ENCODE measurements at regions not wholly inside any gene's neighbourhood (a gene's known extent, or its start where the extent isn't known, plus 50 kb on each side); places are given as distances from the start of the nearest gene placed in this dataset.

GRCh38 chr4:183830438-183830985, 74.6 kb upstream of the STOX2 start:
- Mint-ChIP-seq H3K36me3 (no peaks in the 10 kb centered on the region), H3K27me3 (ENCODE audit: low read depth in 3 of 3) (peaks cover 0 to 4% (median 0%) of the 10 kb centered on the region in 3 donors), H3K4me3 (peak overlapping the region; percentile 46 to 47), H3K27ac (peak overlapping the region in 4 of 7 donors; percentile 16 to 84 (median 64)), H3K9me3 (no peaks in the 10 kb centered on the region), H3K4me1 (peaks cover 41% of the 10 kb centered on the region)
- no peaks in the 10 kb centered on the region for H4K20me1 ChIP-seq (ENCODE audit: insufficient read depth, low read length)
- no peak overlapping the region for H3K4me3 ChIP-seq (replicated peaks in 1 of 3; ENCODE audit: low read depth in 2 of 3, low read length in 3 of 3)
- peaks cover 23 to 25% of the 10 kb centered on the region in 2 donors for H3K4me1 ChIP-seq (ENCODE audit: control insufficient read depth in 1 of 2, insufficient read depth in 2 of 2, low read length in 2 of 2)
- H3K9ac ChIP-seq (ENCODE audit: insufficient read depth, low read length, poor library complexity, severe bottlenecking), result no peak overlapping the region
- no peaks in the 10 kb centered on the region for H3K9me3 ChIP-seq (replicated peaks in 1 of 2; ENCODE audit: control insufficient read depth in 1 of 2, insufficient read depth in 1 of 2, low read length in 2 of 2)
- H3K36me3 ChIP-seq (replicated peaks in 1 of 2; ENCODE audit: control insufficient read depth in 1 of 2, insufficient read depth in 2 of 2, low read length in 2 of 2), result no peaks in the 10 kb centered on the region
- peak overlapping the region; percentile 4 for H2AFZ ChIP-seq (ENCODE audit: insufficient read depth, low read depth, low read length, poor library complexity, severe bottlenecking)
- no peaks in the 10 kb centered on the region for H3K27me3 ChIP-seq (ENCODE audit: control insufficient read depth in 2 of 2, insufficient read depth in 2 of 2, low read length in 2 of 2)
- intact Hi-C loops (cut with micrococcal nuclease), result no loop called here
- DNase-seq, result peak; percentile 60 to 81 (median 66)
- peak overlapping the region; percentile 21 for H3K4me2 ChIP-seq (replicated peaks; ENCODE audit: extremely low read depth, low read length, poor library complexity, severe bottlenecking)
- peak overlapping the region in 1 of 2 donors; percentile 52 for H3K27ac ChIP-seq (ENCODE audit: low read depth in 1 of 2, low read length in 2 of 2)
- H3K79me2 ChIP-seq (ENCODE audit: insufficient read depth, low read length), result no peaks in the 10 kb centered on the region
- no peak for TF ChIP-seq CTCF (IDR thresholded peaks at IDR 0.05)
- WGBS (ENCODE audit: insufficient coverage), result no CpG with 5 or more reads among the region's 2 CpGs

GRCh38 chr4:183831026-183831446, 74.1 kb upstream of the STOX2 start:
- H3K79me2 ChIP-seq (ENCODE audit: insufficient read depth, low read length), result no peaks in the 10 kb centered on the region

More at GRCh38 chr4:183831026-183831446, 74.1 kb upstream of the STOX2 start:
- intact Hi-C loops (cut with micrococcal nuclease), result no loop called here
- Mint-ChIP-seq H3K4me1 (peaks cover 41% of the 10 kb centered on the region), H3K9me3 (no peaks in the 10 kb centered on the region), H3K27ac (peak overlapping the region in 5 of 7 donors; percentile 16 to 84 (median 53)), H3K4me3 (peak overlapping the region; percentile 46 to 47), H3K27me3 (ENCODE audit: low read depth in 3 of 3) (peaks cover 0 to 4% (median 0%) of the 10 kb centered on the region in 3 donors), H3K36me3 (no peaks in the 10 kb centered on the region)
- TF ChIP-seq CTCF (IDR thresholded peaks at IDR 0.05), result no peak
- Histone ChIP-seq H3K36me3 (replicated peaks in 1 of 2; ENCODE audit: control insufficient read depth in 1 of 2, insufficient read depth in 2 of 2, low read length in 2 of 2) (no peaks in the 10 kb centered on the region), H3K27me3 (ENCODE audit: control insufficient read depth in 2 of 2, insufficient read depth in 2 of 2, low read length in 2 of 2) (no peaks in the 10 kb centered on the region), H3K27ac (ENCODE audit: low read depth in 1 of 2, low read length in 2 of 2) (peak overlapping the region in 1 of 2 donors; percentile 52), H4K20me1 (ENCODE audit: insufficient read depth, low read length) (no peaks in the 10 kb centered on the region), H3K4me1 (ENCODE audit: control insufficient read depth in 1 of 2, insufficient read depth in 2 of 2, low read length in 2 of 2) (peaks cover 23 to 25% of the 10 kb centered on the region in 2 donors), H3K9me3 (replicated peaks in 1 of 2; ENCODE audit: control insufficient read depth in 1 of 2, insufficient read depth in 1 of 2, low read length in 2 of 2) (no peaks in the 10 kb centered on the region), H3K4me2 (replicated peaks; ENCODE audit: extremely low read depth, low read length, poor library complexity, severe bottlenecking) (peak overlapping the region; percentile 21), H2AFZ (ENCODE audit: insufficient read depth, low read depth, low read length, poor library complexity, severe bottlenecking) (no peak overlapping the region), H3K9ac (ENCODE audit: insufficient read depth, low read length, poor library complexity, severe bottlenecking) (no peak overlapping the region), H3K4me3 (replicated peaks in 1 of 3; ENCODE audit: low read depth in 2 of 3, low read length in 3 of 3) (no peak overlapping the region)
- 16% methylated on average over 4 of the region's 9 CpGs for WGBS (ENCODE audit: insufficient coverage)
- DNase-seq, result peak in 1 of 3 donors; percentile 7
